Neural progenitor cell (in vitro differentiated cells): ENCODE measurements at regions not wholly inside any gene's neighbourhood (a gene's known extent, or its start where the extent isn't known, plus 50 kb on each side); places are given as distances from the start of the nearest gene placed in this dataset.

Experiments used
- CTCF ChIP-seq: fragments of 200-600 bp; sonication (generic); IDR thresholded peaks from 2 replicates; pipeline ENCODE4 v1.5.1; 2017; ENCODE audit warnings: antibody characterized with exemption, mild to moderate bottlenecking
- EZH2 ChIP-seq: fragments of 200-600 bp; sonication (generic); IDR thresholded peaks from 2 replicates; pipeline ENCODE4 v1.6.1; 2017; ENCODE audit warnings: antibody characterized with exemption, mild to moderate bottlenecking, moderate library complexity
- EZH2phosphoT487 ChIP-seq: fragments of 200-600 bp; sonication (generic); IDR thresholded peaks from 2 replicates; pipeline ENCODE4 v1.6.1; 2017; ENCODE audit warnings: antibody characterized with exemption

GRCh38 chr21:16620786-16621320 is 891.1 kb downstream of the USP25 start:
- no peak for TF ChIP-seq CTCF
- TF ChIP-seq EZH2phosphoT487, result no peak
- TF ChIP-seq EZH2, result no peak
